Renal pelvis (tissue), 1 donor: ENCODE measurements at regions not wholly inside any gene's neighbourhood (a gene's known extent, or its start where the extent isn't known, plus 50 kb on each side); places are given as distances from the start of the nearest gene placed in this dataset.
A peak's percentile ranks its signal among the peaks of the same experiment; 100 is the strongest.
"Not testable (repeated sequence)": the region's sequence is repeated elsewhere in the genome, so short reads cannot be mapped to it uniquely, and the experiment has no call there.

Experiments used
- DNase-seq: peaks from one replicate; pipeline ENCODE4 v3.0.0-alpha.2; 2013

GRCh38 chr4:38334791-38335190 lies 329.2 kb upstream of the KLF3 start:
- DNase-seq = no peak

DNA sequence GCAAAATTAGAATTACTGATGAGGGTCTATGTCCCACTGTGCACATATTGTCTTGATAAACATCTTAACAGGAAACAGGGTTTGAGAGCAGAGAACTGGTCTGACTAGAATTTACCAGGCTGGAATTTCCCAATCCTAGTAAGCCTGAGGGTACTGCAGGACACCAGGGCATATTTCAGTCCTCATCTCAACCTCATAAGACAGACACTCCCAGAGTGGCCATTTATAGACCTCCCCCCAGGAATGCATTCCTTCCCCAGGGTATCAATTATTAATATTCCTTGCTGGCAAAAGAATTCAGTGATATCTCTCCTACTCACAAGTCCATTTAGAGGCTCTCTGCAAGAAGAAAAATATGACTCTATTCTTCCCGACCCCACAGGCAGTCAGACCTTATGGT lies 325.1 kb upstream of the KLF3 start:
- not testable (repeated sequence) for DNase-seq

GRCh38 chr4:38343608-38344007 lies 320.4 kb upstream of the KLF3 start:
- no peak for DNase-seq

- no peak for DNase-seq
These were observed 319.1 kb upstream of the KLF3 start for GRCh38 chr4:38344929-38345328.

DNA sequence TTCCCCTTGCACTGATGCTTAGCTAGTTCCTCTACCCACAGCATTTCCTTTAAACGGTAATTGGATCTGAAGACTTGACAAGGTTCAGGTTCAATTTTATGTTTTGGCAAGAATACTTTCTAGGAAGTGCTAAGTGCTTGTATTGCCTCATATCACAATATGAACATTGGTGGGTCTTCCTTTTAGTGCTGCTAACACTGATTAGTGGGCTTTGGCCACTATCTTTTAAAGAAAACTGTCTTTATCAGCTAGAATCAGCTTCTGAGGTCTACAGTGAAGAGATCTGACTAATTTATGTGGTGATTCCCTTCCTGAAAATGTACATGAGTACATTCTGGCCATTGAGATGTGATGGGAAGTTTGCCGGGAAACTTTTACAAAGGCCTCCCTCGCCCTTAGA lies 316.7 kb upstream of the KLF3 start:
- DNase-seq = no peak

DNA sequence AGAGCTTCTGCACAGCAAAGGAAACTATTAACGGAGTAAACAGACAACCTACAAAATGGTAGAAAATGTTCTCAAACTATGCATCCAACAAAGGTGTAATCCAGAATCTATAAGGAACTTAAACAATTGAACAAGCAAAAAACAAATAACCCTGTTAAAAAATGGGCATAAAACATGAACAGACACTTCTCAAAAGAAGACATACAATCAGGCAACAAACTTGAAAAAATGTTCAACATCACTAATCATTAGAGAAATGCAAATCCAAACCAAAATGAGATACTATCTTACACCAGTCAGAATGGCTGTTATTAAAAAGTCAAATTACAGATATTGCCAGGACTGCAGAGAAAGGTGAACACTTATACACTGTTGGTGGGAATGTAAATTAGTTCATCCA lies 309.6 kb upstream of the KLF3 start:
- no peak for DNase-seq

- no peak for DNase-seq
These were observed 309.1 kb upstream of the KLF3 start for GRCh38 chr4:38354872-38355271.

GRCh38 chr4:38356686-38357085 lies 307.3 kb upstream of the KLF3 start:
- DNase-seq = no peak

DNA sequence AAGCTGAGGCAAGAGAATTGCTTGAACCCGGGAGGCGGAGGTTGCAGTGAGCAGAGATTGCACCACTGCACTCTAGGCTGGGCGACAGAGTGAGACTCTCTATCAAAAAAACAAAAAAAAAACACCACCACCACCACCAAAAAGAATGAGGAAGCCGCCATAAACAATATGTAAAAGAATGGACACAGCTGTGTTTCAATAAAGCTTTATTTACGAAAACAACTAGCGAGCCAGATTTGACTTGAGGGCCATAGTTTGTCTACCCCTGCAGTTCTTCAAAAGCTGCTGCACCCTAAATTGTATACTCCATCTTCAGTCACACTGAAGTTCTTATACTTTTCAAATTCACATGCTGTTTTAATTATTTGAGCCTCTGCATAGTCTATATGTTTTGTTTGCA lies 306.5 kb upstream of the KLF3 start:
- no peak for DNase-seq

- DNase-seq = no peak
These were observed 304.9 kb upstream of the KLF3 start for GRCh38 chr4:38359113-38359512.

- DNase-seq = no peak
These were observed 303.8 kb upstream of the KLF3 start for GRCh38 chr4:38360201-38360600.

DNA sequence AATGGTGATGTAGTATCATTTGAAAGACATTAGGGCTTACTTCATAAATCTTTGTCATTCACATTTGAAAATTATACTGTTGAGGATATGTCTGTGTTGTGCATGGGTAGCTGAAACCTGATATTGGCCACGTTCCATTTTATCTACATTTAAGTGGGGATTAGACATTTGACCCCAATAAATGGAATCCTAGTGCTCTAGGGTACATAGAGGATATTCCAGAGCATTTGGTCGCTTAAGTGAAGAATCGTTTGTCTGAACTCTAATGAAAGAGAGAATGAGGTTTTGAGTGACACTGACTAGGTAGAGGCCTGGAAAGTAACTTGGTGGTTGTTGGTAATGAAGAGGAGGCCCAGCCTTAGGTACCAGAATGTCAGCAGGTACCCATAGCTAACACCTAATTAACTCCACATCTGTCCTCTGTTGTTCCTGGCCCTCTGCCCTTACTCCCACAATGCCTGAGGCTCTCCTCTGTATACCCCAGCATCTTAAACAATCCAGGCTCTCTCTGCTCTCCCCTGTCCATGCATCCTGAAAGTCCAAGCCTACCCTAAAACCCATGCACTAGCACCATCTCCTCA lies 299.5 kb upstream of the KLF3 start:
- DNase-seq = no peak

GRCh38 chr4:38365261-38365660 lies 298.7 kb upstream of the KLF3 start:
- DNase-seq = no peak

- no peak for DNase-seq
These were observed 298.2 kb upstream of the KLF3 start for GRCh38 chr4:38365748-38366310.

DNA sequence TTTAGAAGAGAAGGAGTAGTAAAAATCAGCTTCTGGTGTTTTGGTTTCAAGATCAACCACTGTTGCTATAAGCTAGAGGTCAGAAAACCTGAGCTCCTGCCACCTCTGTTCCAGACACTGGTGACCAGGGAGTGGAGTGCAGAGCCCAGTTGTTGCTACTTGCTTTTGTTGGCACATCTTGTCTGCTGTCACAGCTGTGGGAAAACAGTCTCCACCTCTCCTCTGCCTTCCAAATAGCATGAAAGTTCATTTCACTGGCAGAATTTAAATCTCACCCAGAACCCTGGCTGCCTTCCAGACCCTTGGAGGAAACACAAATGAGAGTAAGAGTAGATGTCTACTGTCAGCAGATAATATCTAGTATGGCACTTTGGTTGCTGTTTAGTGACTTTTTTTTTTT lies 297.5 kb upstream of the KLF3 start:
- no peak for DNase-seq

DNA sequence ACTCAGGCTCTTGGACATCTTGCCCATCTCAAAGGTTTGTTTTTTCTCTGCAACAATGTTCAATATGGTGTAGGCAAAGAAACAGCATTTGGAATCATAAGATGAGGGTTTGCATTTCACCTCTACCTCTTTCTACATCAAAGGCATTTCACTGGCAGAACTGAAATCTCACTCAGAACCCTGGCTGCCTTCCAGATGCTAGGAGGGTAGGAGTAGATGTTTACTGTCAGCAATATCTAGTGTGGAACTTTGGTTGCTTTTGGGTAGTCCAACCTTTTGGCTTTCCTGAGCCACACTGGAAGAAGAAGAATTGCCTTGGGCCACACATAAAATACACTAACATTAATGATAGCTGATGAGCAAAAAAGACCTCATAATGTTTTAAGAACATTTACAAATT lies 297.0 kb upstream of the KLF3 start:
- DNase-seq = no peak

DNA sequence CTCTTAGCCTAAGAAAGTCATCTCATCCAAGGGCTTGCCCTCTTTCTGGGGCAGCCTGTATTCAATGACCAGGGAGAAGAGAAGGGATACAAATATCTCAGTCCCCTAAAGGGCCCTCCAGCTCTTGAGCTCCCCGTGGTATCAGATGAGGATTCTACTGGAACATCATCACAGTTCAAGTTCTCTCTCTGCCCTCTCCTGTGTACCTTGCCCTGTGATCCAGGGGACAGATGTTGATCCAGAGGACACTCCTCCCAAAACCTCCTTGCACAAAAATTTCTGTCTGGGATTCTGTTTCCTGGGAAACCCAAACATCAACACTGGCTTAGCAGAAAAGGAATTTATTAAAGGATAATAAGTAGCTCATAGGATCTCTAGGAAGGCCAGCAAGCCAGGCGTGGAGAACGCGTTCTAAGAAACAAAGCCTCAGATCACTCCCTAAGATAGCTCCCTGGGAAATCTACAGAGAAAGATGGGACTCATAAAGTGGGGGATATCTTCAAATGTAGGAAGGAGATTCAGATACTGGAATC lies 296.3 kb upstream of the KLF3 start:
- peak; percentile 52 for DNase-seq

DNA sequence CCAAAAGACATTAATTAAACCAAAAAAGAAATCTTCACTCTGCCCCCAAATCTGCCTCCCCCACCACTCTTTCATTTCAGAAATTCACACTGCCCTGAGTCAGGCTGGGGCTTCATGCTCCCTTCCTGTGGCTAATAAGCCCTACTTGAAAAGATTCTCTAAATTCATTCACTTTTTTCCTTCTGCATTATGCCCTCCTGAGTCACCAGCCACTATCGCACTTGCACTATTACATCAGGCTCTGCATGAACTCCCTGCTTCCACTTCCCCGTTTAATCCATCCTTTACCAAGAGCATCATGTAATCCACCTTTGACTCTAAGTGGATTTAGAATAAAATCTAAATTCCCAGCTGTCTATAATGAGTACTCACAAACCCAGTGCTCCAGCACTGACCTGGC lies 295.4 kb upstream of the KLF3 start:
- no peak for DNase-seq

- DNase-seq = no peak
These were observed 292.6 kb upstream of the KLF3 start for GRCh38 chr4:38371391-38371851.

DNA sequence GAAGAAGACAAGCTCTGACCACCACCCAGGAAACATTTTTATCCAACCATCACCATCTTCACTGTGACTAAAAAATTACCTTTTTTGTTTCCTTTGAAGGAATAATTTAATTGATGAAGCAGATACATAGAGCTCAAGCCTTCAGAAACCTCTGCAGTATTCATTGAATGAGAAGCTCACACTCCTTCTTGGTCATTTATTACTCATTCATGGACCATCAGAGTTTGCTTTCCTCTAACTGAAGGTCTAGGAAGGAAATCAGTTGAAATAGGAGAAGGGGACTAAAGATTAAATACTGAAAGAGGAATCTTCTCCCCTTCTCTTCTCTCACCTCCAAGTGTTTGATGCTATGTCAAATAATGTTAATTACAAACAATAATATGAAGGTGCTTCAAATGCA lies 290.6 kb upstream of the KLF3 start:
- DNase-seq = no peak

- DNase-seq = no peak
These were observed 286.8 kb upstream of the KLF3 start for GRCh38 chr4:38377195-38377594.

- no peak for DNase-seq
These were observed 285.5 kb upstream of the KLF3 start for GRCh38 chr4:38378478-38378877.

GRCh38 chr4:38381788-38382187 lies 282.2 kb upstream of the KLF3 start:
- DNase-seq = no peak

GRCh38 chr4:38382520-38382919 lies 281.5 kb upstream of the KLF3 start:
- no peak for DNase-seq
